GM21737 (cell line): ENCODE measurements at regions not wholly inside any gene's neighbourhood (a gene's known extent, or its start where the extent isn't known, plus 50 kb on each side); places are given as distances from the start of the nearest gene placed in this dataset.
"Not testable (repeated sequence)": the region's sequence is repeated elsewhere in the genome, so short reads cannot be mapped to it uniquely, and the experiment has no call there.

Experiments
- ATAC-seq: cut with Tn5 transposase; IDR thresholded peaks from one replicate; pipeline ENCODE4 v1.9.1; 2021; ENCODE audit warnings: mild to moderate bottlenecking, moderate library complexity; ENCODE audit not compliant: unreplicated experiment

GRCh38 chr13:43946281-43946680, 66.6 kb downstream of the LACC1 start:
- ATAC-seq = no peak

GRCh38 chr13:43947897-43948458, 68.3 kb downstream of the LACC1 start:
- ATAC-seq = no peak

- no peak for ATAC-seq
Observed at GRCh38 chr13:43953370-43953769, 73.7 kb downstream of the LACC1 start.

GRCh38 chr13:43956975-43957374, 77.3 kb downstream of the LACC1 start:
- ATAC-seq = not testable (repeated sequence)

GRCh38 chr13:43959291-43959690, 79.6 kb downstream of the LACC1 start:
- no peak for ATAC-seq

GRCh38 chr13:43961909-43962308, 82.2 kb downstream of the LACC1 start:
- ATAC-seq = no peak

GRCh38 chr13:43963726-43964125, 84.0 kb downstream of the LACC1 start:
- no peak for ATAC-seq

GRCh38 chr13:43964698-43965458, 85.2 kb downstream of the LACC1 start:
- no peak for ATAC-seq

- ATAC-seq = no peak
Observed at GRCh38 chr13:43965459-43965845, 85.7 kb downstream of the LACC1 start.

- not testable (repeated sequence) for ATAC-seq
Observed at GRCh38 chr13:43968251-43968942, 88.7 kb downstream of the LACC1 start.

GRCh38 chr13:43968943-43969690, 89.4 kb downstream of the LACC1 start:
- not testable (repeated sequence) for ATAC-seq

GRCh38 chr13:43969919-43970318, 90.2 kb downstream of the LACC1 start:
- ATAC-seq = not testable (repeated sequence)

GRCh38 chr13:43970520-43971242, 91.0 kb downstream of the LACC1 start:
- ATAC-seq = not testable (repeated sequence)

- ATAC-seq = not testable (repeated sequence)
Observed at GRCh38 chr13:43971324-43971723, 91.6 kb downstream of the LACC1 start.

- no peak for ATAC-seq
Observed at GRCh38 chr13:43977911-43978310, 98.2 kb downstream of the LACC1 start.

GRCh38 chr13:43978688-43979087, 99.0 kb downstream of the LACC1 start:
- ATAC-seq = no peak

GRCh38 chr13:43979492-43979891, 99.8 kb downstream of the LACC1 start:
- ATAC-seq = no peak

GRCh38 chr13:43980587-43980986, 100.9 kb downstream of the LACC1 start:
- no peak for ATAC-seq

- no peak for ATAC-seq
Observed at GRCh38 chr13:43981091-43981490, 101.4 kb downstream of the LACC1 start.

- no peak for ATAC-seq
Observed at GRCh38 chr13:43981512-43982301, 102.0 kb downstream of the LACC1 start.
